Cardiac muscle cell (in vitro differentiated cells and primary cell): ENCODE measurements at regions not wholly inside any gene's neighbourhood (a gene's known extent, or its start where the extent isn't known, plus 50 kb on each side); places are given as distances from the start of the nearest gene placed in this dataset.

Experiments used
- DNase-seq, 2 donors: peaks; one replicate each; pipeline versions ENCODE4 v3.0.0 to v3.0.0-alpha.2; 2010 to 2017; ENCODE audit warnings: low read depth in 1 of 2, low spot score in 1 of 2
- H3K27ac ChIP-seq: fragments of 200-600 bp; sonication (generic); 2 replicates; pipeline ENCODE4 v1.5.1; 2016
- H3K27me3 ChIP-seq: fragments of 200-600 bp; sonication (generic); 2 replicates; pipeline ENCODE4 v1.6.0; 2016; ENCODE audit warnings: control low read depth
- H3K36me3 ChIP-seq: fragments of 200-600 bp; sonication (generic); 2 replicates; pipeline ENCODE4 v1.5.1; 2016; ENCODE audit warnings: control low read depth
- H3K4me1 ChIP-seq: fragments of 200-600 bp; sonication (generic); 2 replicates; pipeline ENCODE4 v1.8.1; 2017; ENCODE audit warnings: low read depth, mild to moderate bottlenecking, mixed run types
- H3K4me3 ChIP-seq: fragments of 200-600 bp; sonication (generic); 2 replicates; pipeline ENCODE4 v1.5.1; 2016; ENCODE audit warnings: mild to moderate bottlenecking
- H3K9me3 ChIP-seq: fragments of 200-600 bp; sonication (generic); 2 replicates; pipeline ENCODE4 v1.5.1; 2017; ENCODE audit warnings: low read depth, mild to moderate bottlenecking, control low read depth
- TF ChIP-seq, protein P1 (sequence below): IDR thresholded peaks from 2 replicates; pipeline ENCODE4 v1.5.1; 2012; ENCODE audit warnings: low read depth, mild to moderate bottlenecking, low read length

DNA sequence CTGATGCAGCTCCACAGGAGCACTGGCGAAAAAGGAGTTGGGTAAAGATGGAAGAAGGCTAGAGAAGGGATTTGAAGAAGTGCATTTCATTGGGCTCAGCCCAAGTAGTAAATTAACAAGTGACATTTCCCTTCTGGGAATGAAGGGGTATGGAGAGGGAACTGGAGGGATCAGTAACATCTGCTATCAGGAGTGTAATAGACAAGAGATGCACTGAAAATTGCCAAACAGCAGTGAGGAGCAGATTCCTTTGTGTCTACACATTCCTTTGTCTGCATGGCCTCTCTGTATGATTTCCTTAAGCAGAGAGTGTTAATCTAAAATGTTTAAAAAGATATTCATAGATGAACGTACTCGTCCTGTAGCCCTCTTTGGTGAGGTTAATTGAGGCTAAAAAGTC is 148.2 kb upstream of the FERD3L start:
- Histone ChIP-seq H3K27me3 (no peaks in the 10 kb centered on the region), H3K27ac (no peak overlapping the region), H3K9me3 (no peaks in the 10 kb centered on the region), H3K36me3 (no peaks in the 10 kb centered on the region), H3K4me3 (no peak overlapping the region), H3K4me1 (no peaks in the 10 kb centered on the region)
- TF ChIP-seq, protein P1, sequence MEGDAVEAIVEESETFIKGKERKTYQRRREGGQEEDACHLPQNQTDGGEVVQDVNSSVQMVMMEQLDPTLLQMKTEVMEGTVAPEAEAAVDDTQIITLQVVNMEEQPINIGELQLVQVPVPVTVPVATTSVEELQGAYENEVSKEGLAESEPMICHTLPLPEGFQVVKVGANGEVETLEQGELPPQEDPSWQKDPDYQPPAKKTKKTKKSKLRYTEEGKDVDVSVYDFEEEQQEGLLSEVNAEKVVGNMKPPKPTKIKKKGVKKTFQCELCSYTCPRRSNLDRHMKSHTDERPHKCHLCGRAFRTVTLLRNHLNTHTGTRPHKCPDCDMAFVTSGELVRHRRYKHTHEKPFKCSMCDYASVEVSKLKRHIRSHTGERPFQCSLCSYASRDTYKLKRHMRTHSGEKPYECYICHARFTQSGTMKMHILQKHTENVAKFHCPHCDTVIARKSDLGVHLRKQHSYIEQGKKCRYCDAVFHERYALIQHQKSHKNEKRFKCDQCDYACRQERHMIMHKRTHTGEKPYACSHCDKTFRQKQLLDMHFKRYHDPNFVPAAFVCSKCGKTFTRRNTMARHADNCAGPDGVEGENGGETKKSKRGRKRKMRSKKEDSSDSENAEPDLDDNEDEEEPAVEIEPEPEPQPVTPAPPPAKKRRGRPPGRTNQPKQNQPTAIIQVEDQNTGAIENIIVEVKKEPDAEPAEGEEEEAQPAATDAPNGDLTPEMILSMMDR, result no peak
- DNase-seq, result no peak

DNA sequence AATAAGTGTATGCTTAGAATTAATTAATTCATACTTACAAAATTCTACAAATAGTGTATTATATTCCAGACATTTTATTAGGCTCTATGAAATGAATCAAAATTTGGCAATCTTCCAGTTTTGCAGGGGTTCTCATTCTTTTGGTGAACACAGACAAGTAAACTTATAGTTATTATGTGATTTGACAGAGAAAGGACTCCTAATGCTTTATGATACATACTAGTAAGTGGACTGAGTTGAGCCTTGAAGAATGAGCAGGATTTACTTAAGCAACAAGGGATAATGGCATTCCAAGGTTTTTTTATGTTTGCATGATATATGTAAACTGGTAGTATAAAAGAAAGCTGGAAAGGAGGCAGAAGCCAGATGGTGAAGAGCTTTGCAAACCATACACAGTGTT is 145.7 kb upstream of the FERD3L start:
- no peaks in the 10 kb centered on the region for H3K36me3 ChIP-seq
- H3K4me1 ChIP-seq, result no peaks in the 10 kb centered on the region
- no peaks in the 10 kb centered on the region for H3K27me3 ChIP-seq
- no peak overlapping the region for H3K27ac ChIP-seq
- H3K9me3 ChIP-seq, result no peaks in the 10 kb centered on the region
- no peak overlapping the region for H3K4me3 ChIP-seq
- TF ChIP-seq, protein P1, result no peak
- DNase-seq, result no peak

DNA sequence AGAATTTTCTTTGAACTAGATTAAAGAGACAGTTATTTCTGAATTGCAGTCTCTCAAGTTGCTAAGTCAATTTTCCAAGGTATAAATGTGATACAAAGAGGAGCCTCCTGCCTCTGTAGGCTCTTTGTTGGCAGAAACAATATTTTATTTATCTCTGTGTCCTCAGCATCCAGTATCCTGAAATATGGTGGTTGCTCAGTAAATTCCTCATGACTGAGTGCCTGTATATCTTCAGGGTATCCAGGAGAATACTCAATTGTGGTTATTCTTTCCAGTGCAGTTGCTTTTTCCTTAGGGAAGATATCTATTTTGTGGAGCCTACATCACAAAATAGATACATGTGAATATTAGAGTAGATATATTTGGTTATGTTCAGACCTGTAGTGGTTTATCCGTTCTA is 144.8 kb upstream of the FERD3L start:
- no peaks in the 10 kb centered on the region for H3K27me3 ChIP-seq
- TF ChIP-seq, protein P1, result no peak
- H3K36me3 ChIP-seq, result no peaks in the 10 kb centered on the region
- no peaks in the 10 kb centered on the region for H3K9me3 ChIP-seq
- H3K27ac ChIP-seq, result no peak overlapping the region
- H3K4me3 ChIP-seq, result no peak overlapping the region
- H3K4me1 ChIP-seq, result no peaks in the 10 kb centered on the region
- no peak for DNase-seq

DNA sequence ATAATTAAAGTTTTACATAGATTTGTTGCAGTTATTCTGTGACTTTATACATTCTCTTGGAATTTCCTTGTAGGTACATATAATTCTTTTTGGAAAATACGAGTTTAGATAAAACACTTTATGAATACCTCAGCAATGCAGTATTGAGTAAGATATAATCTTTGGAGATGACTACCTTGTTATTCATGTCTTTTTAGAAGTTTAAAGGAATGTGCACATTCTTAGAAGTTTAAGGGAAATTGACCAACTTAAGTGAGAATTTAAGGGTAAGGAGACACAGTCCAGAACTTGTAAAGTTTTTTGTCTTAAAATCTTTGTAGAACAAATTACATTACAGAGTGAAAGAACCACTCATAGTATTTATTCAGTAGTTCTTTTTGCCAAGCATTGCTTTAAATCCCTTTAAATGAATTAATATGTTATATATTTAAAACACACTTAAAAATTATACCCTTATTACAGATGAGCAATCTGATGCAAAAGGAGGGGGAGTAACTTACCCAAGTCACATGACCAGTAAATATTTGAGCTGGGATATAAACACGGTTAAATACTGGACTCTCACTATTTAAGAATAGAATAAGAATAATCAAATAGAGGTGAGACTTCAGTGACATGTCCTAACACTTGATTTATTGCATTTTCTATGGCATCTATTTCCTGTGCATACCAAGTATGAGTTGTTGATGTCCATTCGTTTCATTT is 139.5 kb upstream of the FERD3L start:
- TF ChIP-seq, protein P1, result no peak
- Histone ChIP-seq H3K9me3 (no peaks in the 10 kb centered on the region), H3K4me1 (no peaks in the 10 kb centered on the region), H3K27ac (no peak overlapping the region), H3K4me3 (no peak overlapping the region), H3K27me3 (no peaks in the 10 kb centered on the region), H3K36me3 (no peaks in the 10 kb centered on the region)
- DNase-seq, result peak in 1 of 2 donors; percentile 38

DNA sequence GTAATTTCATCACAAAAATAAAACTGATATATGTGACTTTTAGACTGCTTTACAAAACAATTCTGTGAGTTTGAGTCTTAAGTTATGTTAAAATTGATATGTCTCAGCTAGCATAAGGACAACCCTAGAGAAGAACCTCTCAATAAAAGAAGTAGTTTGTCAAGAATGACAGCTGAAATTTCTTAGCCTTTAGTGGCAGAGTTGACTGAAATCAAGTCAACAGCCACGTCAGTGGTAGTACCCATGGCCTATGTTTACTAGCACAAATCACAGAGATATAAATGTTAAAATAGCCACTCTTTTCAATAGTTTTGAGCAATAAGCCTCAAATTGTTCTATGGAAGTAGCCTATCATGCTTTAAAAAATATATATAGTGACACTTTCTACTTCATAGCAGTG is 138.9 kb upstream of the FERD3L start:
- Histone ChIP-seq H3K36me3 (no peaks in the 10 kb centered on the region), H3K9me3 (no peaks in the 10 kb centered on the region), H3K4me3 (no peak overlapping the region), H3K27me3 (no peaks in the 10 kb centered on the region), H3K27ac (no peak overlapping the region), H3K4me1 (no peaks in the 10 kb centered on the region)
- TF ChIP-seq, protein P1, result no peak
- DNase-seq, result no peak
